ENCODE measurements at regions not wholly inside any gene's neighbourhood (a gene's known extent, or its start where the extent isn't known, plus 50 kb on each side); places are given as distances from the start of the nearest gene placed in this dataset.
A peak's percentile ranks its signal among the peaks of the same experiment; 100 is the strongest.
"Not testable (repeated sequence)": the region's sequence is repeated elsewhere in the genome, so short reads cannot be mapped to it uniquely, and the experiment has no call there.

- no peak for TF ChIP-seq CTCF (IDR thresholded peaks at IDR 0.05; ENCODE audit: insufficient read depth, low read depth, low read length, missing control alignments)
- peak; percentile 5 for DNase-seq (ENCODE audit: low read depth)
- H3K4me3 ChIP-seq (ENCODE audit: low read length), result no peak overlapping the region
Observed at GRCh38 chr12:125861299-125862281, 796.4 kb downstream of the AACS start.

GRCh38 chr12:125865236-125865635, 800.0 kb downstream of the AACS start:
- not testable (repeated sequence) for H3K4me3 ChIP-seq (ENCODE audit: low read length); DNase-seq (ENCODE audit: low read depth)

GRCh38 chr12:125871811-125872594, 806.8 kb downstream of the AACS start:
- no peak for DNase-seq (ENCODE audit: low read depth)
- no peak for TF ChIP-seq CTCF (IDR thresholded peaks at IDR 0.05; ENCODE audit: insufficient read depth, low read depth, low read length, missing control alignments)
- no peak overlapping the region for H3K4me3 ChIP-seq (ENCODE audit: low read length)

- TF ChIP-seq CTCF (IDR thresholded peaks at IDR 0.05; ENCODE audit: insufficient read depth, low read depth, low read length, missing control alignments), result no peak
- no peak overlapping the region for H3K4me3 ChIP-seq (ENCODE audit: low read length)
- DNase-seq (ENCODE audit: low read depth), result no peak
Observed at GRCh38 chr12:125873016-125873415, 807.8 kb downstream of the AACS start.

GRCh38 chr12:125878483-125878882, 813.2 kb downstream of the AACS start:
- no peak for DNase-seq (ENCODE audit: low read depth)
- no peak for TF ChIP-seq CTCF (IDR thresholded peaks at IDR 0.05; ENCODE audit: insufficient read depth, low read depth, low read length, missing control alignments)
- H3K4me3 ChIP-seq (ENCODE audit: low read length), result no peak overlapping the region

- TF ChIP-seq CTCF (IDR thresholded peaks at IDR 0.05; ENCODE audit: insufficient read depth, low read depth, low read length, missing control alignments), result no peak
- DNase-seq (ENCODE audit: low read depth), result no peak
- no peak overlapping the region for H3K4me3 ChIP-seq (ENCODE audit: low read length)
Observed at GRCh38 chr12:125882141-125882540, 816.9 kb downstream of the AACS start.

GRCh38 chr12:125888921-125889320, 823.7 kb downstream of the AACS start:
- H3K4me3 ChIP-seq (ENCODE audit: low read length), result no peak overlapping the region
- TF ChIP-seq CTCF (IDR thresholded peaks at IDR 0.05; ENCODE audit: insufficient read depth, low read depth, low read length, missing control alignments), result no peak
- no peak for DNase-seq (ENCODE audit: low read depth)

Data from epithelial cell of esophagus (primary cell).